ENCODE measurements at regions not wholly inside any gene's neighbourhood (a gene's known extent, or its start where the extent isn't known, plus 50 kb on each side); places are given as distances from the start of the nearest gene placed in this dataset.

GRCh38 chr18:56115071-56116015, 523.0 kb downstream of the TXNL1 start:
- H3K9me3 ChIP-seq (ENCODE audit: insufficient read depth, low read length) = no peaks in the 10 kb centered on the region
- no peak for TF ChIP-seq SUZ12 (IDR thresholded peaks at IDR 0.05; ENCODE audit: extremely low read depth, insufficient read depth, insufficient read length)
- TF ChIP-seq YY1 (IDR thresholded peaks at IDR 0.05; ENCODE audit: insufficient read depth, insufficient read length) = no peak
- TF ChIP-seq ZNF274 (IDR thresholded peaks at IDR 0.05; ENCODE audit: low read depth, low read length) = no peak
- no peak for DNase-seq (ENCODE audit: low read depth, low spot score)
- no peak overlapping the region for H3K9ac ChIP-seq (ENCODE audit: insufficient read length, low read depth)
- no peaks in the 10 kb centered on the region for H3K27me3 ChIP-seq (ENCODE audit: insufficient read depth, insufficient read length)
- H3K4me3 ChIP-seq (ENCODE audit: insufficient read length, low read depth) = no peak overlapping the region
- no peaks in the 10 kb centered on the region for H3K36me3 ChIP-seq (ENCODE audit: insufficient read depth, insufficient read length, low read length)
- no peaks in the 10 kb centered on the region for H3K4me1 ChIP-seq (ENCODE audit: insufficient read depth, insufficient read length)

- H3K9me3 ChIP-seq (ENCODE audit: insufficient read depth, low read length) = no peaks in the 10 kb centered on the region
- H3K27me3 ChIP-seq (ENCODE audit: insufficient read depth, insufficient read length) = no peaks in the 10 kb centered on the region
- DNase-seq (ENCODE audit: low read depth, low spot score) = no peak
- no peaks in the 10 kb centered on the region for H3K36me3 ChIP-seq (ENCODE audit: insufficient read depth, insufficient read length, low read length)
- TF ChIP-seq ZNF274 (IDR thresholded peaks at IDR 0.05; ENCODE audit: low read depth, low read length) (no peak), SUZ12 (IDR thresholded peaks at IDR 0.05; ENCODE audit: extremely low read depth, insufficient read depth, insufficient read length) (no peak), YY1 (IDR thresholded peaks at IDR 0.05; ENCODE audit: insufficient read depth, insufficient read length) (no peak)
- no peak overlapping the region for H3K9ac ChIP-seq (ENCODE audit: insufficient read length, low read depth)
- H3K4me3 ChIP-seq (ENCODE audit: insufficient read length, low read depth) = no peak overlapping the region
- H3K4me1 ChIP-seq (ENCODE audit: insufficient read depth, insufficient read length) = no peaks in the 10 kb centered on the region
These were observed 525.0 kb upstream of the TCF4 start for GRCh38 chr18:56112984-56113383.

DNA sequence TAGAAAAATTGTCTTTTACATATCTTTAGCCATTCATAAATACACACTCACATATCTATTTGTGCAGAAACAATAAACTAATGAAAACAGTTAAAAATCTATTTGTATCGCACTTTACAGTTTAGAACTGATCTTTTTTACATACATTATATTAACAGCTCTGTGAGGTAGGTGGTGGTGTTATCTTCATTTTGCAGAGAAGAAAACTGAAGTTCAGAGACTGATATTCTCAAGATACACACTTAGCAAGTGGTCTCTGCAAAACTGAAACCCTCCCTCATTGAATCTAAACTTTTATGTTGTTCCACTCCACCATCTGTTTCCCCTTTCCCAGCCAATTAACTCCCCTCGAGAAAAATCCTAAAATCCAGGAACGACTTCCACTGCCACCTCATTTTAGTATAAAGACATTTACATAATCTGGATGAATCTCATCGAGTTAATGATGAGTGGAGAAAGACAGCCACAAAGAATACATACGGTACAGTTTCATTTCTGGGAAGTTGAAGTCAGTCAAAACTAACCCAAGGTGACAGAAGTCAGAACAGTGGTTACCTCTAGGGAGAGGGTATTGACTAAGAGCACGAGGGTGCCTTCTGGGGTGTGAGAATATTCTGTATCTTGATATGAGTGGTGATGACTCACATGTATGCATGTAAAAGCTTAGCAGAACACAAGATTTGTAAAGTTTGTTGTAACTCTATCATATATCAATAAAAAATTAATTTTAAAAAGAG, 524.2 kb upstream of the TCF4 start:
- TF ChIP-seq SUZ12 (IDR thresholded peaks at IDR 0.05; ENCODE audit: extremely low read depth, insufficient read depth, insufficient read length) (no peak), YY1 (IDR thresholded peaks at IDR 0.05; ENCODE audit: insufficient read depth, insufficient read length) (no peak), ZNF274 (IDR thresholded peaks at IDR 0.05; ENCODE audit: low read depth, low read length) (no peak)
- DNase-seq (ENCODE audit: low read depth, low spot score) = no peak
- Histone ChIP-seq H3K27me3 (ENCODE audit: insufficient read depth, insufficient read length) (no peaks in the 10 kb centered on the region), H3K9me3 (ENCODE audit: insufficient read depth, low read length) (no peaks in the 10 kb centered on the region), H3K9ac (ENCODE audit: insufficient read length, low read depth) (no peak overlapping the region), H3K4me1 (ENCODE audit: insufficient read depth, insufficient read length) (no peaks in the 10 kb centered on the region), H3K36me3 (ENCODE audit: insufficient read depth, insufficient read length, low read length) (no peaks in the 10 kb centered on the region), H3K4me3 (ENCODE audit: insufficient read length, low read depth) (no peak overlapping the region)

GRCh38 chr18:56109757-56110156, 521.8 kb upstream of the TCF4 start:
- Histone ChIP-seq H3K36me3 (ENCODE audit: insufficient read depth, insufficient read length, low read length) (no peaks in the 10 kb centered on the region), H3K4me1 (ENCODE audit: insufficient read depth, insufficient read length) (no peaks in the 10 kb centered on the region), H3K9me3 (ENCODE audit: insufficient read depth, low read length) (no peaks in the 10 kb centered on the region), H3K4me3 (ENCODE audit: insufficient read length, low read depth) (no peak overlapping the region), H3K27me3 (ENCODE audit: insufficient read depth, insufficient read length) (no peaks in the 10 kb centered on the region), H3K9ac (ENCODE audit: insufficient read length, low read depth) (no peak overlapping the region)
- TF ChIP-seq ZNF274 (IDR thresholded peaks at IDR 0.05; ENCODE audit: low read depth, low read length) (no peak), YY1 (IDR thresholded peaks at IDR 0.05; ENCODE audit: insufficient read depth, insufficient read length) (no peak), SUZ12 (IDR thresholded peaks at IDR 0.05; ENCODE audit: extremely low read depth, insufficient read depth, insufficient read length) (no peak)
- no peak for DNase-seq (ENCODE audit: low read depth, low spot score)

- Histone ChIP-seq H3K9ac (ENCODE audit: insufficient read length, low read depth) (no peak overlapping the region), H3K4me1 (ENCODE audit: insufficient read depth, insufficient read length) (no peaks in the 10 kb centered on the region), H3K9me3 (ENCODE audit: insufficient read depth, low read length) (no peaks in the 10 kb centered on the region), H3K4me3 (ENCODE audit: insufficient read length, low read depth) (no peak overlapping the region), H3K27me3 (ENCODE audit: insufficient read depth, insufficient read length) (no peaks in the 10 kb centered on the region), H3K36me3 (ENCODE audit: insufficient read depth, insufficient read length, low read length) (no peaks in the 10 kb centered on the region)
- DNase-seq (ENCODE audit: low read depth, low spot score) = no peak
- TF ChIP-seq ZNF274 (IDR thresholded peaks at IDR 0.05; ENCODE audit: low read depth, low read length) (no peak), SUZ12 (IDR thresholded peaks at IDR 0.05; ENCODE audit: extremely low read depth, insufficient read depth, insufficient read length) (no peak), YY1 (IDR thresholded peaks at IDR 0.05; ENCODE audit: insufficient read depth, insufficient read length) (no peak)
These were observed 520.7 kb upstream of the TCF4 start for GRCh38 chr18:56108478-56109367.

DNA sequence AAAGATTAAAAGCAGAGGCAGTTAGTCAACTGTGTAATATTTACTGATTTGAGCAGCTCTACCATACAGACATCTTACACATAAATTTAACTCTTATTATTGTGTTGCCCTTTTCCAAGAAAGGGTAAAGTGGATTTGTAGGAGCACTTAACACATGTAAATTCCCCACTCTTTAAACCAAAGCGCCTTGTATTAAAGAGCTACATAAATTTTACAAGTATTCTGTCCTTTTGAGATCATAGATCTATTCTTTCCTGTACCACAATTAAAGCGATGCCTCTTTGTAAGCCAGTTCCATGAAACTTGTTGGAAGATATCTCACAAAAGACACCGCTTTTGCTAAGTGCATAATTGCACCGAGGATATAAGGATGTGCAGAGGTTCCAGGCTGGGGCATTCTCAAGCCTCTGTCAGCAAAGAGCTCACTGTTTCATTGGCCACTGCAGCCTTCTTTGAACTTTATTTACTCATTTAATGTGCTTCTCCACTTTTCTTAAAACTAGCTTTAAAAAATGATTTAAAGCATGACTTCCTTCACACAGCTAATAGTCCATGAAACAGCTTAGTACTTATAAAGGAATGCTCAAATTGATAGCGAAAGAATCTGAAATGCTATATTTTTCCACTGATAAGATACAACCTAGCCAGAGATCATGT, 520.0 kb upstream of the TCF4 start:
- Histone ChIP-seq H3K9ac (ENCODE audit: insufficient read length, low read depth) (no peak overlapping the region), H3K27me3 (ENCODE audit: insufficient read depth, insufficient read length) (no peaks in the 10 kb centered on the region), H3K36me3 (ENCODE audit: insufficient read depth, insufficient read length, low read length) (no peaks in the 10 kb centered on the region), H3K4me3 (ENCODE audit: insufficient read length, low read depth) (no peak overlapping the region), H3K4me1 (ENCODE audit: insufficient read depth, insufficient read length) (no peaks in the 10 kb centered on the region), H3K9me3 (ENCODE audit: insufficient read depth, low read length) (no peaks in the 10 kb centered on the region)
- no peak for DNase-seq (ENCODE audit: low read depth, low spot score)
- TF ChIP-seq SUZ12 (IDR thresholded peaks at IDR 0.05; ENCODE audit: extremely low read depth, insufficient read depth, insufficient read length) (no peak), ZNF274 (IDR thresholded peaks at IDR 0.05; ENCODE audit: low read depth, low read length) (no peak), YY1 (IDR thresholded peaks at IDR 0.05; ENCODE audit: insufficient read depth, insufficient read length) (no peak)
